ENCODE measurements at regions not wholly inside any gene's neighbourhood (a gene's known extent, or its start where the extent isn't known, plus 50 kb on each side); places are given as distances from the start of the nearest gene placed in this dataset.

- no peak for DNase-seq
- H3K4me3 ChIP-seq = no peak overlapping the region
- no peaks in the 10 kb centered on the region for H3K27me3 ChIP-seq
- no peaks in the 10 kb centered on the region for H3K36me3 ChIP-seq
- H3K4me1 ChIP-seq = no peaks in the 10 kb centered on the region
- intact Hi-C loops (cut with DNase I) = no loop called here
- H3K27ac ChIP-seq = no peak overlapping the region
- H3K9me3 ChIP-seq = no peaks in the 10 kb centered on the region
- no peak for ATAC-seq
- no peak for TF ChIP-seq CTCF (IDR thresholded peaks at IDR 0.05)
Measured at GRCh38 chr5:114935490-114935889, 234.2 kb downstream of the TRIM36 start.

GRCh38 chr5:114928644-114929462 lies 240.9 kb downstream of the TRIM36 start:
- TF ChIP-seq CTCF (IDR thresholded peaks at IDR 0.05) = no peak
- no peak overlapping the region for H3K4me3 ChIP-seq
- no peak for DNase-seq
- no peak for ATAC-seq
- no peaks in the 10 kb centered on the region for H3K9me3 ChIP-seq
- H3K27me3 ChIP-seq = no peaks in the 10 kb centered on the region
- no peaks in the 10 kb centered on the region for H3K4me1 ChIP-seq
- H3K36me3 ChIP-seq = no peaks in the 10 kb centered on the region
- intact Hi-C loops (cut with DNase I) = no loop called here
- H3K27ac ChIP-seq = no peak overlapping the region

GRCh38 chr5:114924769-114925168 lies 244.9 kb downstream of the TRIM36 start:
- Histone ChIP-seq H3K9me3 (no peaks in the 10 kb centered on the region), H3K4me3 (no peak overlapping the region), H3K27ac (no peak overlapping the region), H3K27me3 (no peaks in the 10 kb centered on the region), H3K36me3 (no peaks in the 10 kb centered on the region), H3K4me1 (no peaks in the 10 kb centered on the region)
- intact Hi-C loops (cut with DNase I) = no loop called here
- TF ChIP-seq CTCF (IDR thresholded peaks at IDR 0.05) = no peak
- no peak for DNase-seq
- ATAC-seq = no peak

GRCh38 chr5:114912189-114912920 lies 257.4 kb downstream of the TRIM36 start:
- no peak for ATAC-seq
- no peak for TF ChIP-seq CTCF (IDR thresholded peaks at IDR 0.05)
- H3K27me3 ChIP-seq = no peaks in the 10 kb centered on the region
- H3K9me3 ChIP-seq = no peaks in the 10 kb centered on the region
- H3K27ac ChIP-seq = no peak overlapping the region
- no peaks in the 10 kb centered on the region for H3K36me3 ChIP-seq
- no peak overlapping the region for H3K4me3 ChIP-seq
- intact Hi-C loops (cut with DNase I) = no loop called here
- no peaks in the 10 kb centered on the region for H3K4me1 ChIP-seq
- no peak for DNase-seq

GRCh38 chr5:114910727-114911126 lies 259.0 kb downstream of the TRIM36 start:
- H3K4me3 ChIP-seq = no peak overlapping the region
- no peak for TF ChIP-seq CTCF (IDR thresholded peaks at IDR 0.05)
- DNase-seq (no peak), ATAC-seq (no peak)
- no peak overlapping the region for H3K27ac ChIP-seq
- intact Hi-C loops (cut with DNase I) = no loop called here
- no peaks in the 10 kb centered on the region for H3K27me3 ChIP-seq
- H3K9me3 ChIP-seq = no peaks in the 10 kb centered on the region
- H3K36me3 ChIP-seq = no peaks in the 10 kb centered on the region
- H3K4me1 ChIP-seq = no peaks in the 10 kb centered on the region
